Mesothelial cell of epicardium (in vitro differentiated cells): ENCODE measurements at regions not wholly inside any gene's neighbourhood (a gene's known extent, or its start where the extent isn't known, plus 50 kb on each side); places are given as distances from the start of the nearest gene placed in this dataset.

Experiments
- DNase-seq, 2 experiments: peaks; one replicate each; pipeline ENCODE4 v3.0.0; 2021; ENCODE audit warnings: low spot score in 2 of 2; ENCODE audit not compliant: unreplicated experiment in 2 of 2
- H3K27ac Mint-ChIP-seq: 2 replicates; pipeline ENCODE4 v1.8.0; 2021; ENCODE audit warnings: mixed read lengths
- H3K27me3 Mint-ChIP-seq: 2 replicates; pipeline ENCODE4 v1.8.0; 2021; ENCODE audit warnings: low read depth, mixed read lengths
- H3K36me3 Mint-ChIP-seq: 2 replicates; pipeline ENCODE4 v1.8.0; 2021; ENCODE audit warnings: mixed read lengths
- H3K4me1 Mint-ChIP-seq: 2 replicates; pipeline ENCODE4 v1.8.0; 2021; ENCODE audit warnings: mixed read lengths
- H3K4me3 Mint-ChIP-seq: 2 replicates; pipeline ENCODE4 v1.8.0; 2021; ENCODE audit warnings: mild to moderate bottlenecking, moderate library complexity, mixed read lengths
- H3K9me3 Mint-ChIP-seq: 2 replicates; pipeline ENCODE4 v1.8.0; 2021; ENCODE audit warnings: mixed read lengths
- CTCF ChIP-seq: fragments of 200-600 bp; sonication (generic); IDR thresholded peaks from one replicate; pipeline ENCODE4 v1.5.0; 2021; ENCODE audit warnings: antibody characterized with exemption; ENCODE audit not compliant: unreplicated experiment

GRCh38 chr2:139045524-139045923 lies 265.3 kb upstream of the NXPH2 start:
- no peak overlapping the region for H3K27ac Mint-ChIP-seq
- no peaks in the 10 kb centered on the region for H3K36me3 Mint-ChIP-seq
- no peaks in the 10 kb centered on the region for H3K27me3 Mint-ChIP-seq
- no peak for TF ChIP-seq CTCF
- peaks cover 7% of the 10 kb centered on the region for H3K9me3 Mint-ChIP-seq
- no peak for DNase-seq
- no peak overlapping the region for H3K4me3 Mint-ChIP-seq
- H3K4me1 Mint-ChIP-seq = no peaks in the 10 kb centered on the region

DNA sequence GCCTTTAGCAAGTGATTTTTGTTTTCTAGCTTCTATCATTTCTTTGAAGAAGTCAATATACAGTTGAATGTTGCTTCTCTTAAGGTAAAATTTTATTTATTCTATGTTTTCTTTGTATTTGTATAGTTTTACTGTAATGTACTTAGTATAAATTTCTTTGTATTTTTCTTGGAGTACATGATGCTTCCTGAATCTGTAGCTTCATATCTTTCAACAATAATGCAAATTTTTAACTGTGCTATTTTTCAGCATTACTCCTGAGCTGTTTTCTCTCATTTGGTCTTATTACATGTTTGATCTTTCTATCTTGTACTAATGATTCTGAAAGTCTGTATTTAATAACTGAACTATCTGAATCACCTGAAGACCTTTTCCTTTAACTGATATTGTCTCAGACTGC lies 253.9 kb upstream of the NXPH2 start:
- DNase-seq = no peak
- no peaks in the 10 kb centered on the region for H3K27me3 Mint-ChIP-seq
- H3K4me1 Mint-ChIP-seq = peaks cover 2% of the 10 kb centered on the region
- no peaks in the 10 kb centered on the region for H3K36me3 Mint-ChIP-seq
- H3K4me3 Mint-ChIP-seq = no peak overlapping the region
- H3K27ac Mint-ChIP-seq = no peak overlapping the region
- no peak for TF ChIP-seq CTCF
- peaks cover 13% of the 10 kb centered on the region for H3K9me3 Mint-ChIP-seq

DNA sequence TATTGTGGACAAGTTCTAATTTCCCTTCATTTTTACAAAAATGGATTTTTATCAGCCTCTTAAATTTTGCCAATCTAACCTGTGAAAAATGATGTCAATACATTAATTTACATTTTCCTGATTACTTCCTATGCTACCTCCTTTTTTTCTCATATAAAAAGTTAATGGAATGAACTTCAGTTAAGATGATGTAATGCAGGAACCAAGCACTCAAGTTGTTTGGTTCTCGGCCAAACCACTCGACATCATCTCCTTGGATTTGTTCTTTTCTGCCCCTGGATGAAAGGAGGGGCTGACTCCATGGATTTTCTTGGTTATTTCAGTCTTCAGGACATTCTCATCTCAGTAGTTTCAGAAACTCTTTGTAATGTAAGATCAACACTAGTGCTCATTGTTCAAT lies 253.1 kb upstream of the NXPH2 start:
- no peak for TF ChIP-seq CTCF
- Mint-ChIP-seq H3K4me3 (no peak overlapping the region), H3K27me3 (no peaks in the 10 kb centered on the region), H3K4me1 (no peaks in the 10 kb centered on the region), H3K36me3 (no peaks in the 10 kb centered on the region), H3K27ac (no peak overlapping the region), H3K9me3 (peaks cover 17% of the 10 kb centered on the region)
- DNase-seq = no peak

GRCh38 chr2:139031722-139032121 lies 251.5 kb upstream of the NXPH2 start:
- Mint-ChIP-seq H3K4me1 (no peaks in the 10 kb centered on the region), H3K4me3 (no peak overlapping the region)
- DNase-seq = no peak

GRCh38 chr2:139020287-139020686 lies 240.1 kb upstream of the NXPH2 start:
- Mint-ChIP-seq H3K27ac (no peak overlapping the region), H3K9me3 (peaks cover 49% of the 10 kb centered on the region), H3K27me3 (no peaks in the 10 kb centered on the region), H3K36me3 (no peaks in the 10 kb centered on the region), H3K4me3 (no peak overlapping the region), H3K4me1 (no peaks in the 10 kb centered on the region)
- DNase-seq = no peak
- no peak for TF ChIP-seq CTCF

More at GRCh38 chr2:139031722-139032121, 251.5 kb upstream of the NXPH2 start:
- H3K27ac Mint-ChIP-seq = no peak overlapping the region
- H3K9me3 Mint-ChIP-seq = peaks cover 25% of the 10 kb centered on the region
- TF ChIP-seq CTCF = no peak
- no peaks in the 10 kb centered on the region for H3K36me3 Mint-ChIP-seq
- no peaks in the 10 kb centered on the region for H3K27me3 Mint-ChIP-seq

- no peak overlapping the region for H3K4me3 Mint-ChIP-seq
- H3K27ac Mint-ChIP-seq = no peak overlapping the region
- TF ChIP-seq CTCF = no peak
- H3K36me3 Mint-ChIP-seq = no peaks in the 10 kb centered on the region
- no peak for DNase-seq
- no peaks in the 10 kb centered on the region for H3K4me1 Mint-ChIP-seq
- H3K9me3 Mint-ChIP-seq = peaks cover 65% of the 10 kb centered on the region
- H3K27me3 Mint-ChIP-seq = no peaks in the 10 kb centered on the region
Observed at GRCh38 chr2:139018252-139018651, 238.1 kb upstream of the NXPH2 start.
